CD4-positive, alpha-beta memory T cell (primary cell): ENCODE measurements at regions not wholly inside any gene's neighbourhood (a gene's known extent, or its start where the extent isn't known, plus 50 kb on each side); places are given as distances from the start of the nearest gene placed in this dataset.
"Not testable (repeated sequence)": the region's sequence is repeated elsewhere in the genome, so short reads cannot be mapped to it uniquely, and the experiment has no call there.

ENCODE experiments used
- CTCF ChIA-PET: fragments of 350-600 bp; sonication (Branson Sonifier 250); formaldehyde crosslinking; loops from one replicate; lab custom pipeline; 2021; ENCODE audit warnings: inconsistent platforms; ENCODE audit not compliant: partially characterized antibody; lab: Charles Lee
- POLR2A ChIA-PET: fragments of 350-600 bp; sonication (Branson Sonifier 250); formaldehyde crosslinking; loops from one replicate; lab custom pipeline; 2021; ENCODE audit not compliant: partially characterized antibody; lab: Charles Lee
- DNase-seq, 5 donors: peaks; one replicate each; pipeline versions ENCODE4 v3.0.0 to v3.0.0-alpha.2; 2020 to 2022; ENCODE audit warnings: mixed read lengths in 1 of 5
- H3K27ac ChIP-seq: one replicate; pipeline ENCODE4 v1.7.0; 2013; ENCODE audit warnings: low read depth, low read length
- H3K27me3 ChIP-seq: 2 replicates; pipeline ENCODE4 v1.7.0; 2013; ENCODE audit warnings: mild to moderate bottlenecking, low read length, moderate library complexity; ENCODE audit not compliant: insufficient read depth
- H3K36me3 ChIP-seq: 2 replicates; pipeline ENCODE4 v1.7.0; 2013; ENCODE audit warnings: mild to moderate bottlenecking, low read length, moderate library complexity; ENCODE audit not compliant: insufficient read depth
- H3K4me1 ChIP-seq: 2 replicates; pipeline ENCODE4 v1.7.0; 2013; ENCODE audit warnings: mild to moderate bottlenecking, low read length, moderate library complexity; ENCODE audit not compliant: insufficient read depth
- H3K4me3 ChIP-seq, 2 donors: one replicate each; pipeline ENCODE4 v1.7.0; 2013; ENCODE audit warnings: low read length in 2 of 2, mild to moderate bottlenecking in 1 of 2
- H3K9me3 ChIP-seq, 2 donors: one replicate each; pipeline ENCODE4 v1.7.0; 2013; ENCODE audit warnings: low read length in 2 of 2, control low read depth in 1 of 2; ENCODE audit not compliant: control insufficient read depth in 1 of 2
- H3K27ac Mint-ChIP-seq, 7 donors: one replicate each; pipeline ENCODE4 v1.8.0; 2020 to 2021; ENCODE audit warnings: mixed read lengths in 7 of 7, mild to moderate bottlenecking in 6 of 7, inconsistent platforms in 3 of 7, moderate library complexity in 3 of 7
- H3K27me3 Mint-ChIP-seq, 2 donors: one replicate each; pipeline ENCODE4 v1.8.0; 2020 to 2021; ENCODE audit warnings: mixed read lengths in 2 of 2
- H3K36me3 Mint-ChIP-seq, 2 donors: one replicate each; pipeline ENCODE4 v1.8.0; 2020 to 2021; ENCODE audit warnings: mixed read lengths in 2 of 2, inconsistent platforms in 1 of 2, mild to moderate bottlenecking in 1 of 2
- H3K4me1 Mint-ChIP-seq, 4 donors: one replicate each; pipeline ENCODE4 v1.8.0; 2020 to 2021; ENCODE audit warnings: mixed read lengths in 4 of 4, mild to moderate bottlenecking in 1 of 4
- H3K4me3 Mint-ChIP-seq, 8 donors: one replicate each; pipeline ENCODE4 v1.8.0; 2020 to 2021; ENCODE audit warnings: mixed read lengths in 8 of 8, mild to moderate bottlenecking in 7 of 8, moderate library complexity in 6 of 8, inconsistent platforms in 3 of 8
- H3K9me3 Mint-ChIP-seq, 8 donors: one replicate each; pipeline ENCODE4 v1.8.0; 2020 to 2021; ENCODE audit warnings: mixed read lengths in 8 of 8, mild to moderate bottlenecking in 5 of 8, inconsistent platforms in 3 of 8, moderate library complexity in 1 of 8
- intact Hi-C: fragments of 100-400 bp; cut with micrococcal nuclease; formaldehyde crosslinking; loops from one replicate; pipeline ENCODE4 v1.15.1; 2023

GRCh38 chr2:128670066-128670465 lies 351.4 kb upstream of the HS6ST1 start:
- DNase-seq, result no peak
- H3K9me3 ChIP-seq, result no peaks in the 10 kb centered on the region
- ChIA-PET POLR2A (no interaction called here), CTCF (no interaction called here)
- H3K4me1 ChIP-seq, result no peaks in the 10 kb centered on the region
- intact Hi-C loops, result no loop called here
- Mint-ChIP-seq H3K36me3 (no peaks in the 10 kb centered on the region), H3K4me3 (no peak overlapping the region), H3K9me3 (peaks cover 0 to 6% (median under 1%) of the 10 kb centered on the region in 8 donors), H3K27ac (no peak overlapping the region), H3K27me3 (peaks cover 3 to 4% of the 10 kb centered on the region in 2 donors), H3K4me1 (no peaks in the 10 kb centered on the region)
- no peak overlapping the region for H3K4me3 ChIP-seq
- no peaks in the 10 kb centered on the region for H3K36me3 ChIP-seq
- no peaks in the 10 kb centered on the region for H3K27me3 ChIP-seq
- H3K27ac ChIP-seq, result no peak overlapping the region

GRCh38 chr2:128671981-128672757 lies 353.5 kb upstream of the HS6ST1 start:
- H3K27ac Mint-ChIP-seq, intact Hi-C loops, H3K36me3 ChIP-seq, H3K9me3 ChIP-seq, DNase-seq, POLR2A ChIA-PET, H3K4me1 ChIP-seq, H3K4me3 ChIP-seq, H3K27me3 Mint-ChIP-seq, H3K27me3 ChIP-seq, H3K4me1 Mint-ChIP-seq, H3K9me3 Mint-ChIP-seq, CTCF ChIA-PET, H3K36me3 Mint-ChIP-seq, H3K27ac ChIP-seq, H3K4me3 Mint-ChIP-seq: not testable (repeated sequence)

- H3K27me3 ChIP-seq, H3K27ac Mint-ChIP-seq, H3K4me3 Mint-ChIP-seq, H3K9me3 Mint-ChIP-seq, POLR2A ChIA-PET, H3K36me3 Mint-ChIP-seq, H3K27ac ChIP-seq, H3K4me3 ChIP-seq, H3K4me1 ChIP-seq, H3K9me3 ChIP-seq, DNase-seq, CTCF ChIA-PET, H3K4me1 Mint-ChIP-seq, H3K36me3 ChIP-seq, intact Hi-C loops, H3K27me3 Mint-ChIP-seq: not testable (repeated sequence)
Observed at GRCh38 chr2:128679680-128680079, 361.0 kb upstream of the HS6ST1 start.

- Histone ChIP-seq H3K36me3 (no peaks in the 10 kb centered on the region), H3K9me3 (no peaks in the 10 kb centered on the region), H3K4me1 (no peaks in the 10 kb centered on the region), H3K27me3 (no peaks in the 10 kb centered on the region), H3K27ac (no peak overlapping the region), H3K4me3 (no peak overlapping the region)
- Mint-ChIP-seq H3K4me3 (no peak overlapping the region), H3K27me3 (peaks cover 0 to 1% of the 10 kb centered on the region in 2 donors), H3K4me1 (no peaks in the 10 kb centered on the region), H3K36me3 (no peaks in the 10 kb centered on the region), H3K9me3 (peaks cover 0 to 3% (median 0%) of the 10 kb centered on the region in 8 donors), H3K27ac (no peak overlapping the region)
- DNase-seq, result no peak
- ChIA-PET POLR2A (no interaction called here), CTCF (no interaction called here)
- intact Hi-C loops, result no loop called here
Observed at GRCh38 chr2:128681507-128681906, 362.8 kb upstream of the HS6ST1 start.

- Mint-ChIP-seq H3K4me1 (no peaks in the 10 kb centered on the region), H3K36me3 (no peaks in the 10 kb centered on the region), H3K27me3 (peaks cover 0 to 1% of the 10 kb centered on the region in 2 donors), H3K4me3 (no peak overlapping the region), H3K27ac (peak overlapping the region in 1 of 7 donors; percentile 3), H3K9me3 (peaks cover 0 to 3% (median 0%) of the 10 kb centered on the region in 8 donors)
- Histone ChIP-seq H3K4me1 (no peaks in the 10 kb centered on the region), H3K9me3 (no peaks in the 10 kb centered on the region), H3K27me3 (no peaks in the 10 kb centered on the region), H3K27ac (no peak overlapping the region), H3K4me3 (no peak overlapping the region), H3K36me3 (no peaks in the 10 kb centered on the region)
- CTCF ChIA-PET, result no interaction called here
- POLR2A ChIA-PET, result no interaction called here
- intact Hi-C loops, result no loop called here
- no peak for DNase-seq
Observed at GRCh38 chr2:128682266-128682665, 363.6 kb upstream of the HS6ST1 start.

GRCh38 chr2:128682729-128683284 lies 364.1 kb upstream of the HS6ST1 start:
- Histone ChIP-seq H3K27ac (no peak overlapping the region), H3K27me3 (no peaks in the 10 kb centered on the region), H3K4me3 (no peak overlapping the region), H3K9me3 (no peaks in the 10 kb centered on the region), H3K4me1 (no peaks in the 10 kb centered on the region), H3K36me3 (no peaks in the 10 kb centered on the region)
- no peak for DNase-seq
- CTCF ChIA-PET, result no interaction called here
- H3K4me3 Mint-ChIP-seq, result no peak overlapping the region
- peaks cover 0 to 1% of the 10 kb centered on the region in 2 donors for H3K27me3 Mint-ChIP-seq
- intact Hi-C loops, result no loop called here
- H3K27ac Mint-ChIP-seq, result no peak overlapping the region
- no peaks in the 10 kb centered on the region for H3K36me3 Mint-ChIP-seq
- POLR2A ChIA-PET, result no interaction called here
- peaks cover 0 to 3% (median 0%) of the 10 kb centered on the region in 8 donors for H3K9me3 Mint-ChIP-seq
- no peaks in the 10 kb centered on the region for H3K4me1 Mint-ChIP-seq

GRCh38 chr2:128684523-128684922 lies 365.9 kb upstream of the HS6ST1 start:
- no peaks in the 10 kb centered on the region for H3K4me1 ChIP-seq
- peaks cover 0 to 3% (median 0%) of the 10 kb centered on the region in 8 donors for H3K9me3 Mint-ChIP-seq
- CTCF ChIA-PET, result no interaction called here
- H3K27me3 ChIP-seq, result no peaks in the 10 kb centered on the region
- intact Hi-C loops, result no loop called here
- H3K4me3 ChIP-seq, result no peak overlapping the region
- no peak overlapping the region for H3K27ac ChIP-seq
- no peak overlapping the region for H3K27ac Mint-ChIP-seq
- POLR2A ChIA-PET, result no interaction called here
- peaks cover 0 to 1% of the 10 kb centered on the region in 2 donors for H3K27me3 Mint-ChIP-seq
- no peaks in the 10 kb centered on the region for H3K9me3 ChIP-seq
- H3K36me3 Mint-ChIP-seq, result no peaks in the 10 kb centered on the region
- no peak for DNase-seq
- H3K36me3 ChIP-seq, result no peaks in the 10 kb centered on the region
- no peaks in the 10 kb centered on the region for H3K4me1 Mint-ChIP-seq
- no peak overlapping the region for H3K4me3 Mint-ChIP-seq
